Fibroblast of lung (primary cell): ENCODE measurements at regions not wholly inside any gene's neighbourhood (a gene's known extent, or its start where the extent isn't known, plus 50 kb on each side); places are given as distances from the start of the nearest gene placed in this dataset.
A peak's percentile ranks its signal among the peaks of the same experiment; 100 is the strongest.

ENCODE experiments used
- DNase-seq, 2 donors: peaks; one replicate each; pipeline versions ENCODE4 v3.0.0 to v3.0.0-alpha.2; 2010; ENCODE audit warnings: low read depth in 2 of 2
- H2AFZ ChIP-seq: 2 replicates; pipeline ENCODE4 v1.5.1; 2012; ENCODE audit warnings: low read length, control low read depth, inconsistent platforms
- H3K27ac ChIP-seq: 2 replicates; pipeline ENCODE4 v1.5.1; 2011; ENCODE audit warnings: low read length, control low read depth; ENCODE audit not compliant: insufficient read depth
- H3K27me3 ChIP-seq: 2 replicates; pipeline ENCODE4 v1.5.1; 2011; ENCODE audit warnings: mild to moderate bottlenecking, low read length; ENCODE audit not compliant: control insufficient read depth, insufficient read depth
- H3K36me3 ChIP-seq: 2 replicates; pipeline ENCODE4 v1.5.1; 2011; ENCODE audit warnings: low read length; ENCODE audit not compliant: control insufficient read depth, insufficient read depth
- H3K4me1 ChIP-seq: 2 replicates; pipeline ENCODE4 v1.5.1; 2011; ENCODE audit warnings: low read length; ENCODE audit not compliant: control insufficient read depth, insufficient read depth; ENCODE audit errors: extremely low read depth
- H3K4me2 ChIP-seq: 2 replicates; pipeline ENCODE4 v1.5.1; 2011; ENCODE audit warnings: low read length, control low read depth; ENCODE audit not compliant: insufficient read depth; ENCODE audit errors: extremely low read depth
- H3K4me3 ChIP-seq, 4 experiments: fragments of 200-600 bp in 1 of 4; sonication (generic) in 1 of 4; replicated peaks in 1 of 4; 2 replicates each; pipeline ENCODE4 v1.5.1; 2011 to 2016; ENCODE audit warnings: low read length in 4 of 4, low read depth in 3 of 4, mild to moderate bottlenecking in 3 of 4, control low read depth in 2 of 4, inconsistent platforms in 1 of 4, mixed read lengths in 1 of 4; ENCODE audit not compliant: insufficient read depth in 1 of 4; ENCODE audit errors: control extremely low read depth in 1 of 4
- H3K79me2 ChIP-seq: 2 replicates; pipeline ENCODE4 v1.5.1; 2012; ENCODE audit warnings: mild to moderate bottlenecking, low read length, inconsistent platforms; ENCODE audit not compliant: control insufficient read depth, insufficient read depth
- H3K9ac ChIP-seq: 2 replicates; pipeline ENCODE4 v1.5.1; 2011; ENCODE audit warnings: mild to moderate bottlenecking, low read length, control low read depth; ENCODE audit not compliant: insufficient read depth
- H3K9me3 ChIP-seq: 2 replicates; pipeline ENCODE4 v1.5.1; 2012; ENCODE audit warnings: low read depth, low read length; ENCODE audit not compliant: control insufficient read depth, insufficient read depth
- H4K20me1 ChIP-seq: 2 replicates; pipeline ENCODE4 v1.5.1; 2011; ENCODE audit warnings: low read length; ENCODE audit not compliant: control insufficient read depth, insufficient read depth; ENCODE audit errors: extremely low read depth
- CTCF ChIP-seq, 2 donors: IDR thresholded peaks in 1 of 2; conservative IDR thresholded peaks in 1 of 2; 1 replicate in 1 of 2; 2 replicates in 1 of 2; pipeline ENCODE4 v1.5.1; 2011 to 2012; ENCODE audit warnings: low read length in 2 of 2, control low read depth in 1 of 2, inconsistent platforms in 1 of 2, low read depth in 1 of 2, mild to moderate bottlenecking in 1 of 2
- EZH2 ChIP-seq: IDR thresholded peaks from 2 replicates; pipeline ENCODE4 v1.5.1; 2012; ENCODE audit warnings: low read length, control low read depth, mild to moderate bottlenecking; ENCODE audit errors: missing control alignments

- Histone ChIP-seq H3K9ac (no peak overlapping the region), H3K36me3 (no peaks in the 10 kb centered on the region), H3K4me1 (peaks cover 9% of the 10 kb centered on the region), H3K4me2 (no peak overlapping the region), H3K27ac (peak overlapping the region; percentile 86), H3K27me3 (no peaks in the 10 kb centered on the region), H3K79me2 (no peaks in the 10 kb centered on the region), H2AFZ (no peak overlapping the region), H3K9me3 (no peaks in the 10 kb centered on the region), H4K20me1 (no peaks in the 10 kb centered on the region), H3K4me3 (no peak overlapping the region)
- DNase-seq, result peak in 1 of 2 donors; percentile 81
- TF ChIP-seq EZH2 (no peak), CTCF (conservative IDR thresholded peaks at IDR 0.05 in 1 of 2, IDR thresholded peaks at IDR 0.05 in 1 of 2; ENCODE audit: low read depth in 1 of 2, low read length in 2 of 2) (no peak)
Observed at GRCh38 chr3:107221856-107222255, 155.4 kb upstream of the CCDC54 start.

GRCh38 chr3:107222907-107223306 lies 154.3 kb upstream of the CCDC54 start:
- Histone ChIP-seq H4K20me1 (no peaks in the 10 kb centered on the region), H3K4me3 (no peak overlapping the region), H3K4me2 (peak overlapping the region; percentile 68), H3K27ac (peak overlapping the region; percentile 86), H2AFZ (no peak overlapping the region), H3K79me2 (no peaks in the 10 kb centered on the region), H3K9ac (no peak overlapping the region), H3K36me3 (no peaks in the 10 kb centered on the region), H3K9me3 (no peaks in the 10 kb centered on the region), H3K4me1 (peaks cover 9% of the 10 kb centered on the region), H3K27me3 (no peaks in the 10 kb centered on the region)
- DNase-seq, result peak; percentile 79 to 82
- TF ChIP-seq CTCF (conservative IDR thresholded peaks at IDR 0.05 in 1 of 2, IDR thresholded peaks at IDR 0.05 in 1 of 2; ENCODE audit: low read depth in 1 of 2, low read length in 2 of 2) (no peak), EZH2 (no peak)

- H3K4me3 ChIP-seq, result no peak overlapping the region
- H3K27me3 ChIP-seq, result no peaks in the 10 kb centered on the region
- H2AFZ ChIP-seq, result no peak overlapping the region
- H3K36me3 ChIP-seq, result no peaks in the 10 kb centered on the region
- no peaks in the 10 kb centered on the region for H3K9me3 ChIP-seq
- no peak overlapping the region for H3K4me2 ChIP-seq
- no peak for TF ChIP-seq CTCF (conservative IDR thresholded peaks at IDR 0.05 in 1 of 2, IDR thresholded peaks at IDR 0.05 in 1 of 2; ENCODE audit: low read depth in 1 of 2, low read length in 2 of 2)
- TF ChIP-seq EZH2, result no peak
- no peaks in the 10 kb centered on the region for H3K79me2 ChIP-seq
- peaks cover 9% of the 10 kb centered on the region for H3K4me1 ChIP-seq
- no peak overlapping the region for H3K27ac ChIP-seq
- no peak for DNase-seq
- no peaks in the 10 kb centered on the region for H4K20me1 ChIP-seq
- no peak overlapping the region for H3K9ac ChIP-seq
Observed at GRCh38 chr3:107224026-107224596, 153.1 kb upstream of the CCDC54 start.
